Activated B cell treated with CpG ODN at 0.5 μM for 24 hours (primary cell): ENCODE measurements at regions not wholly inside any gene's neighbourhood (a gene's known extent, or its start where the extent isn't known, plus 50 kb on each side); places are given as distances from the start of the nearest gene placed in this dataset.

ENCODE experiments used
- ATAC-seq: fragments of 200-7000 bp; cut with Tn5 transposase; one replicate; pipeline ENCODE4 v1.10.0; 2021; ENCODE audit warnings: low read depth, mild to moderate bottlenecking, moderate library complexity
- CTCF ChIA-PET: fragments of 350-600 bp; sonication (Branson Sonifier 250); formaldehyde crosslinking; loops from one replicate; lab custom pipeline; 2021; ENCODE audit warnings: antibody characterized with exemption; lab: Charles Lee
- POLR2A ChIA-PET: fragments of 350-600 bp; sonication (Branson Sonifier 250); formaldehyde crosslinking; loops from one replicate; lab custom pipeline; 2021; ENCODE audit warnings: antibody characterized with exemption; lab: Charles Lee
- DNase-seq: peaks from one replicate; pipeline ENCODE4 v3.0.0; 2022
- H3K27ac Mint-ChIP-seq: one replicate; pipeline ENCODE4 v1.8.0; 2020; ENCODE audit warnings: mixed read lengths
- H3K27me3 Mint-ChIP-seq: one replicate; pipeline ENCODE4 v1.8.0; 2021; ENCODE audit warnings: mixed read lengths
- H3K36me3 Mint-ChIP-seq: one replicate; pipeline ENCODE4 v1.8.0; 2021; ENCODE audit warnings: low read depth, mixed read lengths
- H3K4me1 Mint-ChIP-seq: one replicate; pipeline ENCODE4 v1.8.0; 2021; ENCODE audit warnings: mixed read lengths
- H3K4me3 Mint-ChIP-seq: one replicate; pipeline ENCODE4 v1.8.0; 2020; ENCODE audit warnings: mild to moderate bottlenecking, mixed read lengths
- H3K9me3 Mint-ChIP-seq: one replicate; pipeline ENCODE4 v1.8.0; 2020; ENCODE audit warnings: mixed read lengths
- intact Hi-C: fragments of 100-400 bp; cut with micrococcal nuclease; formaldehyde crosslinking; loops from one replicate; pipeline ENCODE4 v1.15.1; 2024
- TF ChIP-seq, protein P1 (sequence below): fragments of 200-600 bp; IDR thresholded peaks from one replicate; pipeline ENCODE4 v1.8.0; 2022; ENCODE audit warnings: antibody characterized with exemption, mild to moderate bottlenecking

GRCh38 chr12:19021646-19022045 lies 107.9 kb upstream of the PLEKHA5 start:
- Mint-ChIP-seq H3K27ac (no peak overlapping the region), H3K36me3 (no peaks in the 10 kb centered on the region), H3K9me3 (no peaks in the 10 kb centered on the region), H3K27me3 (no peaks in the 10 kb centered on the region), H3K4me1 (no peaks in the 10 kb centered on the region), H3K4me3 (no peak overlapping the region)
- ATAC-seq, result no peak
- intact Hi-C loops, result no loop called here
- CTCF ChIA-PET, result no interaction called here
- POLR2A ChIA-PET, result no interaction called here
- TF ChIP-seq, protein P1, sequence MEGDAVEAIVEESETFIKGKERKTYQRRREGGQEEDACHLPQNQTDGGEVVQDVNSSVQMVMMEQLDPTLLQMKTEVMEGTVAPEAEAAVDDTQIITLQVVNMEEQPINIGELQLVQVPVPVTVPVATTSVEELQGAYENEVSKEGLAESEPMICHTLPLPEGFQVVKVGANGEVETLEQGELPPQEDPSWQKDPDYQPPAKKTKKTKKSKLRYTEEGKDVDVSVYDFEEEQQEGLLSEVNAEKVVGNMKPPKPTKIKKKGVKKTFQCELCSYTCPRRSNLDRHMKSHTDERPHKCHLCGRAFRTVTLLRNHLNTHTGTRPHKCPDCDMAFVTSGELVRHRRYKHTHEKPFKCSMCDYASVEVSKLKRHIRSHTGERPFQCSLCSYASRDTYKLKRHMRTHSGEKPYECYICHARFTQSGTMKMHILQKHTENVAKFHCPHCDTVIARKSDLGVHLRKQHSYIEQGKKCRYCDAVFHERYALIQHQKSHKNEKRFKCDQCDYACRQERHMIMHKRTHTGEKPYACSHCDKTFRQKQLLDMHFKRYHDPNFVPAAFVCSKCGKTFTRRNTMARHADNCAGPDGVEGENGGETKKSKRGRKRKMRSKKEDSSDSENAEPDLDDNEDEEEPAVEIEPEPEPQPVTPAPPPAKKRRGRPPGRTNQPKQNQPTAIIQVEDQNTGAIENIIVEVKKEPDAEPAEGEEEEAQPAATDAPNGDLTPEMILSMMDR, result no peak
- no peak for DNase-seq

- no peaks in the 10 kb centered on the region for H3K27me3 Mint-ChIP-seq
- ChIA-PET CTCF (no interaction called here), POLR2A (no interaction called here)
- no peaks in the 10 kb centered on the region for H3K4me1 Mint-ChIP-seq
- ATAC-seq (no peak), DNase-seq (no peak)
- no peaks in the 10 kb centered on the region for H3K9me3 Mint-ChIP-seq
- intact Hi-C loops, result no loop called here
- TF ChIP-seq, protein P1, result no peak
- H3K36me3 Mint-ChIP-seq, result no peaks in the 10 kb centered on the region
- H3K27ac Mint-ChIP-seq, result no peak overlapping the region
- H3K4me3 Mint-ChIP-seq, result no peak overlapping the region
These were observed 104.0 kb upstream of the PLEKHA5 start for GRCh38 chr12:19025582-19025981.

GRCh38 chr12:19026034-19026433 lies 103.5 kb upstream of the PLEKHA5 start:
- no peaks in the 10 kb centered on the region for H3K4me1 Mint-ChIP-seq
- ATAC-seq, result no peak
- TF ChIP-seq, protein P1, result no peak
- H3K27me3 Mint-ChIP-seq, result no peaks in the 10 kb centered on the region
- POLR2A ChIA-PET, result no interaction called here
- no peak overlapping the region for H3K27ac Mint-ChIP-seq
- no peaks in the 10 kb centered on the region for H3K9me3 Mint-ChIP-seq
- no peaks in the 10 kb centered on the region for H3K36me3 Mint-ChIP-seq
- CTCF ChIA-PET, result no interaction called here
- intact Hi-C loops, result no loop called here
- no peak for DNase-seq
- no peak overlapping the region for H3K4me3 Mint-ChIP-seq

GRCh38 chr12:19026614-19027488 lies 102.7 kb upstream of the PLEKHA5 start:
- ChIA-PET POLR2A (no interaction called here), CTCF (no interaction called here)
- no peaks in the 10 kb centered on the region for H3K4me1 Mint-ChIP-seq
- H3K4me3 Mint-ChIP-seq, result no peak overlapping the region
- no peaks in the 10 kb centered on the region for H3K27me3 Mint-ChIP-seq
- ATAC-seq (no peak), DNase-seq (no peak)
- H3K9me3 Mint-ChIP-seq, result no peaks in the 10 kb centered on the region
- intact Hi-C loops, result no loop called here
- H3K27ac Mint-ChIP-seq, result no peak overlapping the region
- H3K36me3 Mint-ChIP-seq, result no peaks in the 10 kb centered on the region
- TF ChIP-seq, protein P1, result no peak

GRCh38 chr12:19030180-19030579 lies 99.4 kb upstream of the PLEKHA5 start:
- intact Hi-C loops, result no loop called here
- DNase-seq, result no peak
- Mint-ChIP-seq H3K9me3 (peaks cover 13% of the 10 kb centered on the region), H3K27me3 (no peaks in the 10 kb centered on the region), H3K27ac (no peak overlapping the region), H3K4me3 (no peak overlapping the region), H3K4me1 (no peaks in the 10 kb centered on the region), H3K36me3 (no peaks in the 10 kb centered on the region)
- ATAC-seq, result no peak
- ChIA-PET CTCF (no interaction called here), POLR2A (no interaction called here)
- TF ChIP-seq, protein P1, result no peak
